HepG2 (cell line): ENCODE measurements at regions not wholly inside any gene's neighbourhood (a gene's known extent, or its start where the extent isn't known, plus 50 kb on each side); places are given as distances from the start of the nearest gene placed in this dataset.

ENCODE experiments used
- ATAC-seq: fragments of 200-7000 bp; cut with Tn5 transposase; 3 replicates; pipeline ENCODE4 v1.9.1; 2020; ENCODE audit warnings: mild to moderate bottlenecking, moderate library complexity
- BruUV-seq: library from RNA; stranded (reverse); fragments of 400-500 nt; replicated peaks from 2 replicates; lab custom pipeline; 2021; lab: Mats Ljungman, UMichigan
- CTCF ChIA-PET: fragments of 300-600 bp; formaldehyde crosslinking; extraction: SDS; loops from one replicate; lab custom pipeline; 2021; ENCODE audit warnings: low total read pairs, inconsistent platforms, low intra/inter-chr PET ratio; lab: Yijun Ruan, JAX
- POLR2A ChIA-PET: fragments of 350-600 bp; sonication (Branson Sonifier 250); formaldehyde crosslinking; loops from one replicate; lab custom pipeline; 2020; ENCODE audit warnings: antibody characterized with exemption, inconsistent platforms; lab: Yijun Ruan, JAX
- DNase-seq: peaks from one replicate; pipeline ENCODE4 v3.0.0-alpha.2; 2015; ENCODE audit warnings: low spot score
- FAIRE-seq: peaks from 3 replicates; lab custom pipeline; 2011; peaks lifted over from hg19 to GRCh38; lab: Jason Lieb, UNC
- H2AFZ ChIP-seq: one replicate; pipeline ENCODE4 v1.6.1; 2011; ENCODE audit warnings: low read length, inconsistent platforms
- H3K27ac ChIP-seq: fragments of 300-600 bp; 3 replicates; pipeline ENCODE4 v1.8.0; 2011; ENCODE audit warnings: mixed run types, mild to moderate bottlenecking, mixed read lengths, low read length, inconsistent platforms; ENCODE audit not compliant: insufficient read depth; ENCODE audit errors: extremely low read length
- H3K27me3 ChIP-seq, 2 experiments: fragments of 200-600 bp in 1 of 2; 2 replicates in 1 of 2; 3 replicates in 1 of 2; pipeline versions ENCODE4 v1.6.0 to v1.8.0; 2011; ENCODE audit warnings: low read length in 2 of 2, mild to moderate bottlenecking in 2 of 2, moderate library complexity in 2 of 2, inconsistent platforms in 1 of 2; ENCODE audit not compliant: insufficient read depth in 2 of 2, control insufficient read depth in 1 of 2
- H3K36me3 ChIP-seq, 2 experiments: fragments of 200-600 bp in 1 of 2; replicated peaks in 1 of 2; 2 replicates in 1 of 2; 3 replicates in 1 of 2; pipeline versions ENCODE4 v1.5.1 to v1.8.0; 2011; ENCODE audit warnings: low read length in 2 of 2, inconsistent platforms in 1 of 2; ENCODE audit not compliant: insufficient read depth in 2 of 2, control insufficient read depth in 1 of 2
- H3K4me1 ChIP-seq: 2 replicates; pipeline ENCODE4 v1.5.1; 2012; ENCODE audit warnings: low read length, inconsistent platforms; ENCODE audit not compliant: insufficient read depth
- H3K4me2 ChIP-seq: 2 replicates; pipeline ENCODE4 v1.6.0; 2011; ENCODE audit warnings: low read depth, low read length, inconsistent platforms
- H3K4me3 ChIP-seq, 3 experiments: fragments of 200-600 bp in 1 of 3; sonication (generic), shearing (Covaris generic) in 1 of 3; replicated peaks in 1 of 3; 2 replicates each; pipeline ENCODE4 v1.5.1; 2011 to 2016; ENCODE audit warnings: low read length in 3 of 3, inconsistent platforms in 2 of 3, low read depth in 2 of 3, mild to moderate bottlenecking in 2 of 3, control low read depth in 1 of 3, mixed read lengths in 1 of 3; ENCODE audit not compliant: insufficient read depth in 1 of 3
- H3K79me2 ChIP-seq: one replicate; pipeline ENCODE4 v1.6.1; 2011; ENCODE audit warnings: low read length, inconsistent platforms; ENCODE audit not compliant: insufficient read depth
- H3K9ac ChIP-seq: 2 replicates; pipeline ENCODE4 v1.6.0; 2011; ENCODE audit warnings: mild to moderate bottlenecking, low read depth, low read length, inconsistent platforms; ENCODE audit not compliant: insufficient read depth
- H3K9me3 ChIP-seq: 2 replicates; pipeline ENCODE4 v1.5.1; 2012; ENCODE audit warnings: mild to moderate bottlenecking, low read length
- H4K20me1 ChIP-seq: 2 replicates; pipeline ENCODE4 v1.6.0; 2011; ENCODE audit warnings: inconsistent platforms, mild to moderate bottlenecking, low read length, moderate library complexity; ENCODE audit not compliant: insufficient read depth
- CHCHD3 ChIP-seq: sonication (generic); formaldehyde crosslinking; IDR thresholded peaks from 2 replicates; pipeline ENCODE4 v1.8.0; 2022; ENCODE audit warnings: mild to moderate bottlenecking, missing genetic modification reagents, moderate library complexity
- GMEB2 ChIP-seq: IDR thresholded peaks from 2 replicates; pipeline ENCODE4 v1.6.1; 2016; ENCODE audit warnings: missing biosample characterization, missing genetic modification reagents, low read depth
- GTF3A ChIP-seq: sonication (generic); formaldehyde crosslinking; conservative IDR thresholded peaks from 2 replicates; pipeline ENCODE4 v1.4.0; 2020; ENCODE audit warnings: mild to moderate bottlenecking, missing genetic modification reagents
- IRX3 ChIP-seq: sonication (generic); formaldehyde crosslinking; IDR thresholded peaks from 2 replicates; pipeline ENCODE4 v1.8.1; 2023; ENCODE audit warnings: mild to moderate bottlenecking, low read depth, missing genetic modification reagents, borderline replicate concordance
- JARID2 ChIP-seq: sonication (generic); formaldehyde crosslinking; IDR thresholded peaks from 2 replicates; pipeline ENCODE4 v1.8.1; 2023; ENCODE audit warnings: missing genetic modification reagents, inconsistent platforms; ENCODE audit not compliant: insufficient replicate concordance
- KDM6A ChIP-seq: IDR thresholded peaks from 2 replicates; pipeline ENCODE4 v1.6.1; 2016; ENCODE audit warnings: low read depth
- NFE2 ChIP-seq: sonication (generic); formaldehyde crosslinking; IDR thresholded peaks from 2 replicates; pipeline ENCODE4 v1.4.0; 2020; ENCODE audit warnings: missing genetic modification reagents
- ZBTB40 ChIP-seq, 2 experiments: fragments of 450-650 bp in 1 of 2; sonication (generic) in 1 of 2; formaldehyde crosslinking in 1 of 2; IDR thresholded peaks; 2 replicates each; pipeline versions ENCODE4 v1.6.1 to v1.8.0; 2016 to 2022; ENCODE audit warnings: antibody characterized with exemption in 1 of 2, mild to moderate bottlenecking in 1 of 2, missing genetic modification reagents in 1 of 2
- ZFP90 ChIP-seq: sonication (generic); formaldehyde crosslinking; IDR thresholded peaks from 2 replicates; pipeline ENCODE4 v1.8.0; 2022; ENCODE audit warnings: missing genetic modification reagents, mild to moderate bottlenecking, inconsistent platforms, borderline replicate concordance
- ZNF136 ChIP-seq: sonication (generic); formaldehyde crosslinking; IDR thresholded peaks from 2 replicates; pipeline ENCODE4 v1.8.1; 2022; ENCODE audit warnings: low read depth, mild to moderate bottlenecking, moderate library complexity, missing genetic modification reagents
- ZNF205 ChIP-seq: IDR thresholded peaks from 2 replicates; pipeline ENCODE4 v1.6.1; 2018; ENCODE audit warnings: missing biosample characterization, missing genetic modification reagents
- ZNF484 ChIP-seq: sonication (generic); formaldehyde crosslinking; IDR thresholded peaks from 2 replicates; pipeline ENCODE4 v1.5.1; 2020; ENCODE audit warnings: mild to moderate bottlenecking, low read depth, missing genetic modification reagents, borderline replicate concordance
- ZSCAN20 ChIP-seq: sonication (generic); formaldehyde crosslinking; IDR thresholded peaks from 2 replicates; pipeline ENCODE4 v1.4.0; 2020; ENCODE audit warnings: missing genetic modification reagents, mild to moderate bottlenecking, borderline replicate concordance
- WGBS: methylation state at CpG from one replicate; pipeline ENCODE4 v1.1.6; 2017; ENCODE audit warnings: low lambda C conversion rate; 5-methylcytosine and 5-hydroxymethylcytosine counted together
- in situ Hi-C: cut with HindIII; loops from 2 replicates; pipeline ENCODE4 v1.10.0; 2017; ENCODE audit warnings: low pct_unique_long_range_greater_than_20kb; ENCODE audit not compliant: extremely low pct_ligation_motif_present
- intact Hi-C: fragments of 100-400 bp; cut with micrococcal nuclease; formaldehyde crosslinking; loops from one replicate; pipeline ENCODE4 v1.10.0; 2022; ENCODE audit not compliant: unreplicated experiment
- TF ChIP-seq, protein P1 (sequence below): sonication (generic); formaldehyde crosslinking; IDR thresholded peaks from 2 replicates; pipeline ENCODE4 v1.8.0; 2023; ENCODE audit warnings: mild to moderate bottlenecking, missing genetic modification reagents

GRCh38 chr20:50434321-50434652 is 75.9 kb upstream of the PTPN1 start:
- no peaks in the 10 kb centered on the region for H4K20me1 ChIP-seq
- FAIRE-seq (no peak), ATAC-seq (no peak), DNase-seq (no peak)
- in situ Hi-C loops = no loop called here
- BruUV-seq = no TSS peak
- H3K4me1 ChIP-seq = peaks cover 89% of the 10 kb centered on the region
- ChIA-PET POLR2A (interaction anchor here (0.8 to 4.3 kb wide), 9 partner anchors 9 to 245 kb away, joined by 3 to 29 read pairs (median 4); no protein-coding TSS in a partner anchor), CTCF (no interaction called here)
- WGBS = 56% methylated on average over 1 of the region's 1 CpG
- H3K27me3 ChIP-seq = no peaks in the 10 kb centered on the region; a peak in 1 of 5 replicates
- H3K79me2 ChIP-seq = no peaks in the 10 kb centered on the region
- peak overlapping the region; percentile 5 for H3K27ac ChIP-seq
- no peaks in the 10 kb centered on the region for H3K9me3 ChIP-seq
- intact Hi-C loops = no loop called here
- no peak overlapping the region for H2AFZ ChIP-seq
- no peaks in the 10 kb centered on the region for H3K36me3 ChIP-seq
- peak overlapping the region; percentile 61 for H3K4me2 ChIP-seq
- H3K9ac ChIP-seq = no peak overlapping the region
- no peak overlapping the region for H3K4me3 ChIP-seq
- TF ChIP-seq KDM6A (CRISPR knock-in tag) (no peak), NFE2 (CRISPR knock-in tag) (no peak), ZFP90 (no peak), JARID2 (CRISPR knock-in tag) (no peak), IRX3 (CRISPR knock-in tag) (no peak), ZSCAN20 (CRISPR knock-in tag) (no peak), ZBTB40 (IDR thresholded peaks at IDR 0.05) (no peak), ZBTB40 (CRISPR knock-in tag; IDR thresholded peaks at IDR 0.05) (no peak), GTF3A (CRISPR knock-in tag) (no peak), GMEB2 (CRISPR knock-in tag) (no peak), ZNF205 (CRISPR knock-in tag) (no peak), ZNF136 (CRISPR knock-in tag) (0 out of 2 replicates have a peak, but pooled peaks have one; percentile 4), ZNF484 (no peak), CHCHD3 (no peak)
- TF ChIP-seq, protein P1, sequence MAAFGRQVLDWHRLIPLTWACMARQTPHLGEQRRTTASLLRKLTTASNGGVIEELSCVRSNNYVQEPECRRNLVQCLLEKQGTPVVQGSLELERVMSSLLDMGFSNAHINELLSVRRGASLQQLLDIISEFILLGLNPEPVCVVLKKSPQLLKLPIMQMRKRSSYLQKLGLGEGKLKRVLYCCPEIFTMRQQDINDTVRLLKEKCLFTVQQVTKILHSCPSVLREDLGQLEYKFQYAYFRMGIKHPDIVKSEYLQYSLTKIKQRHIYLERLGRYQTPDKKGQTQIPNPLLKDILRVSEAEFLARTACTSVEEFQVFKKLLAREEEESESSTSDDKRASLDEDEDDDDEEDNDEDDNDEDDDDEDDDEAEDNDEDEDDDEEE = no peak
